HEK293T (cell line): ENCODE measurements at regions not wholly inside any gene's neighbourhood (a gene's known extent, or its start where the extent isn't known, plus 50 kb on each side); places are given as distances from the start of the nearest gene placed in this dataset.

ENCODE experiments used
- ARNT ChIP-seq: fragments of 450-650 bp; IDR thresholded peaks from 2 replicates; pipeline ENCODE4 v1.6.1; 2017; ENCODE audit warnings: mild to moderate bottlenecking
- CTBP1 ChIP-seq: fragments of 450-650 bp; IDR thresholded peaks from 2 replicates; pipeline ENCODE4 v1.6.1; 2016; ENCODE audit warnings: borderline replicate concordance
- FOXA1 ChIP-seq: fragments of 450-650 bp; IDR thresholded peaks from 2 replicates; pipeline ENCODE4 v1.6.1; 2016; ENCODE audit warnings: mild to moderate bottlenecking
- FOXK2 ChIP-seq: fragments of 450-650 bp; IDR thresholded peaks from 2 replicates; pipeline ENCODE4 v1.6.1; 2016; ENCODE audit warnings: mild to moderate bottlenecking
- FOXM1 ChIP-seq: fragments of 450-650 bp; IDR thresholded peaks from 2 replicates; pipeline ENCODE4 v1.6.1; 2017; ENCODE audit warnings: mild to moderate bottlenecking, borderline replicate concordance
- SP1 ChIP-seq: fragments of 450-650 bp; IDR thresholded peaks from 2 replicates; pipeline ENCODE4 v1.6.1; 2017
- SUZ12 ChIP-seq: fragments of 450-650 bp; IDR thresholded peaks from 2 replicates; pipeline ENCODE4 v1.6.1; 2016; ENCODE audit warnings: mild to moderate bottlenecking
- ZNF384 ChIP-seq: fragments of 450-650 bp; IDR thresholded peaks from 2 replicates; pipeline ENCODE4 v1.6.1; 2016
- TF ChIP-seq, protein P1 (sequence below): fragments of 450-650 bp; IDR thresholded peaks from 2 replicates; pipeline ENCODE4 v1.6.1; 2016

DNA sequence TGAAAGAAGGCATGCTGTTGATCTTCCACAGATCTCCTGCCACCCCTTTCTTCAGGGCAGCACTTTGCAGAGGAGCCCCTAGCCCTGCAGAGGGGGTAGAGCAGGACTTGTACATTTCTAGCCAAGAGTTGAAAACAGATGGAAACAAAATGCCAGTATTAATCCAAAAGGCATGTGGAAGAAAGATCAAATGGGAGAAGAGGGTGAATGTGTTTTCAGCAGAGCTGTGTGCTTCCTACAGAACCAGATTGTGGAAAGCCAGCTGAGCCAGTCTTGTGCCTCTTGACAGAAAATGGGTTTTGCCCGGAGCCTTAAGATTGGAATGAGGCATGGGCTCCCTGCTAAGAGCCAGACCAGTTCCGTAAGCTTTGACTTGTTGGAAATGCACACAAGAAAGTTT, 105.2 kb upstream of the TSPAN2 start:
- TF ChIP-seq ZNF384 (no peak), FOXM1 (no peak), ARNT (no peak), FOXA1 (no peak), SUZ12 (no peak), SP1 (no peak), CTBP1 (no peak), FOXK2 (no peak)
- TF ChIP-seq, protein P1, sequence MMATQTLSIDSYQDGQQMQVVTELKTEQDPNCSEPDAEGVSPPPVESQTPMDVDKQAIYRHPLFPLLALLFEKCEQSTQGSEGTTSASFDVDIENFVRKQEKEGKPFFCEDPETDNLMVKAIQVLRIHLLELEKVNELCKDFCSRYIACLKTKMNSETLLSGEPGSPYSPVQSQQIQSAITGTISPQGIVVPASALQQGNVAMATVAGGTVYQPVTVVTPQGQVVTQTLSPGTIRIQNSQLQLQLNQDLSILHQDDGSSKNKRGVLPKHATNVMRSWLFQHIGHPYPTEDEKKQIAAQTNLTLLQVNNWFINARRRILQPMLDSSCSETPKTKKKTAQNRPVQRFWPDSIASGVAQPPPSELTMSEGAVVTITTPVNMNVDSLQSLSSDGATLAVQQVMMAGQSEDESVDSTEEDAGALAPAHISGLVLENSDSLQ: no peak
